ENCODE measurements at regions not wholly inside any gene's neighbourhood (a gene's known extent, or its start where the extent isn't known, plus 50 kb on each side); places are given as distances from the start of the nearest gene placed in this dataset.

DNA sequence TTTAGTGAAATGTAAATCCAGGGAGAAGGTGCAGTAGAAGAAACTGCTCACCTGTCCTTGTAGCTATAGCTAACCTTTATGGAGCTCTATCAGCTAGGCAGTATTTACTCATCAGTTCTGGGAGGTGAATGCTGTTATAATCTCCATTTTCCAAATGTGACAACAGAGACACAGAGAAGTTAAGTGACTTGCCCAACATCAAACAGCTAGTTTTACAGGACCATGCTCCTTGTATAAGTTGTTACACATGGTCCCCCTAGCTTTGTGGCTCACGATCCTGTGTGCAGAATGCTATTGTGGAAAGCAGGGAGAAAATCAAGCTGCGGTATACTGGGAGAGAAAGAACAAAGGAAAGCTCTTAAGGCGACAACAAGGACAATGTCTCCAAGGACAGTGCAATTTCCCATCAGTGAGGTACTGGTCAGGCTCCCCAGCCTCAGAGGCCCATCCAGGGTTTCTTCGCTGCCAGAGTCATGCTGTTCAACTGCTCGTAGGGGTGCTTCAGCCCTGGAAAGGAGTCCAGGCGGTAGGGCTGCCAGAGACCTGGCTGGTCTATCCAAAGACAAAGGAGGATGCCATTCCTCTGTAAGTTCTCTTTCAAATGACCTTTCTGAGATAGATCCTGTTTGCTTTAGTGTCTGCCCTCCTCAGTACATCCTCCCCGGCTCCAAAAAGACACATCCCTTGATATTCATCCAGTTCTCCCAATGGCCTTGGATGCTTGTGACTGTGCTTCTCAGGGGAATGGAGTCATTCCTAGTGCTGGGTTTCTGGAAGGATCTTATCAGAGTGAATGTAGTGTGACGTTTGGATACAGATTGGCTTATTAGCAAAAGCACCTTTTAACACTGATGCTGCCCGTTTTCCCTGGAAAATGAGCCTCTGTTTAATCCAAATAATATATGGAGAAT, 95.5 kb downstream of the ARF6 start:
- no peak for ATAC-seq
- no peak overlapping the region for H2AFZ ChIP-seq (ENCODE audit: low read depth, low read length, poor library complexity, severe bottlenecking)
- ChIA-PET CTCF (no interaction called here), RAD21 (ENCODE audit: low non-redundant PET in 1 of 2, low total read pairs in 2 of 2, uncharacterized antibody in 2 of 2, unreplicated experiment in 2 of 2) (no interaction called here), POLR2A (no interaction called here)
- H3K36me3 ChIP-seq (ENCODE audit: control insufficient read depth in 1 of 2, insufficient read depth in 2 of 2, low read length in 2 of 2): no peaks in the 10 kb centered on the region
- peaks cover 0 to 18% of the 10 kb centered on the region in 2 experiments; a peak in 2 of 4 replicates for H3K4me1 ChIP-seq (ENCODE audit: control insufficient read depth in 1 of 2, insufficient read depth in 2 of 2, low read length in 2 of 2)
- intact Hi-C loops (cut with micrococcal nuclease): no loop called here
- no TSS peak for BruUV-seq (replicated peaks)
- no peak overlapping the region for H3K4me3 ChIP-seq (replicated peaks in 1 of 2; ENCODE audit: low read depth in 1 of 2, low read length in 2 of 2)
- no peak overlapping the region for H3K27ac ChIP-seq (ENCODE audit: low read depth, low read length)
- TF ChIP-seq SP1 (IDR thresholded peaks at IDR 0.05; ENCODE audit: low read depth) (no peak), ZFX (IDR thresholded peaks at IDR 0.05) (no peak), ELF1 (IDR thresholded peaks at IDR 0.05; ENCODE audit: borderline replicate concordance, low read depth) (no peak), SIN3A (IDR thresholded peaks at IDR 0.05; ENCODE audit: low read depth) (no peak), POLR2A (IDR thresholded peaks at IDR 0.05; ENCODE audit: borderline replicate concordance, extremely low read depth, insufficient read depth, insufficient read length) (no peak), POLR2AphosphoS5 (IDR thresholded peaks at IDR 0.05; ENCODE audit: low read depth, low read length) (no peak), FOSL1 (IDR thresholded peaks at IDR 0.05; ENCODE audit: low read depth) (no peak), CEBPB (IDR thresholded peaks at IDR 0.05; ENCODE audit: low read depth) (no peak), EZH2 (IDR thresholded peaks at IDR 0.05) (no peak), SRF (IDR thresholded peaks at IDR 0.05; ENCODE audit: low read depth) (no peak), EZH2phosphoT487 (IDR thresholded peaks at IDR 0.05; ENCODE audit: borderline replicate concordance) (no peak)
- TF ChIP-seq, protein P1, sequence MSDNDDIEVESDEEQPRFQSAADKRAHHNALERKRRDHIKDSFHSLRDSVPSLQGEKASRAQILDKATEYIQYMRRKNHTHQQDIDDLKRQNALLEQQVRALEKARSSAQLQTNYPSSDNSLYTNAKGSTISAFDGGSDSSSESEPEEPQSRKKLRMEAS (IDR thresholded peaks at IDR 0.05): no peak
- TF ChIP-seq, protein P2, sequence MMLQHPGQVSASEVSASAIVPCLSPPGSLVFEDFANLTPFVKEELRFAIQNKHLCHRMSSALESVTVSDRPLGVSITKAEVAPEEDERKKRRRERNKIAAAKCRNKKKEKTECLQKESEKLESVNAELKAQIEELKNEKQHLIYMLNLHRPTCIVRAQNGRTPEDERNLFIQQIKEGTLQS (IDR thresholded peaks at IDR 0.05): no peak
- TF ChIP-seq, protein P3, sequence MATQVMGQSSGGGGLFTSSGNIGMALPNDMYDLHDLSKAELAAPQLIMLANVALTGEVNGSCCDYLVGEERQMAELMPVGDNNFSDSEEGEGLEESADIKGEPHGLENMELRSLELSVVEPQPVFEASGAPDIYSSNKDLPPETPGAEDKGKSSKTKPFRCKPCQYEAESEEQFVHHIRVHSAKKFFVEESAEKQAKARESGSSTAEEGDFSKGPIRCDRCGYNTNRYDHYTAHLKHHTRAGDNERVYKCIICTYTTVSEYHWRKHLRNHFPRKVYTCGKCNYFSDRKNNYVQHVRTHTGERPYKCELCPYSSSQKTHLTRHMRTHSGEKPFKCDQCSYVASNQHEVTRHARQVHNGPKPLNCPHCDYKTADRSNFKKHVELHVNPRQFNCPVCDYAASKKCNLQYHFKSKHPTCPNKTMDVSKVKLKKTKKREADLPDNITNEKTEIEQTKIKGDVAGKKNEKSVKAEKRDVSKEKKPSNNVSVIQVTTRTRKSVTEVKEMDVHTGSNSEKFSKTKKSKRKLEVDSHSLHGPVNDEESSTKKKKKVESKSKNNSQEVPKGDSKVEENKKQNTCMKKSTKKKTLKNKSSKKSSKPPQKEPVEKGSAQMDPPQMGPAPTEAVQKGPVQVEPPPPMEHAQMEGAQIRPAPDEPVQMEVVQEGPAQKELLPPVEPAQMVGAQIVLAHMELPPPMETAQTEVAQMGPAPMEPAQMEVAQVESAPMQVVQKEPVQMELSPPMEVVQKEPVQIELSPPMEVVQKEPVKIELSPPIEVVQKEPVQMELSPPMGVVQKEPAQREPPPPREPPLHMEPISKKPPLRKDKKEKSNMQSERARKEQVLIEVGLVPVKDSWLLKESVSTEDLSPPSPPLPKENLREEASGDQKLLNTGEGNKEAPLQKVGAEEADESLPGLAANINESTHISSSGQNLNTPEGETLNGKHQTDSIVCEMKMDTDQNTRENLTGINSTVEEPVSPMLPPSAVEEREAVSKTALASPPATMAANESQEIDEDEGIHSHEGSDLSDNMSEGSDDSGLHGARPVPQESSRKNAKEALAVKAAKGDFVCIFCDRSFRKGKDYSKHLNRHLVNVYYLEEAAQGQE (IDR thresholded peaks at IDR 0.05; ENCODE audit: low read depth): no peak
- no peak for DNase-seq (ENCODE audit: low read depth, low spot score)
- H3K9ac ChIP-seq (ENCODE audit: low read length): no peak overlapping the region
- no peaks in the 10 kb centered on the region for H3K9me2 ChIP-seq (ENCODE audit: insufficient read depth)
- no peaks in the 10 kb centered on the region for H3K9me3 ChIP-seq (ENCODE audit: control insufficient read depth in 1 of 2, insufficient read depth in 1 of 2, low read depth in 1 of 2, low read length in 2 of 2)
- H4K20me1 ChIP-seq (ENCODE audit: insufficient read depth): no peaks in the 10 kb centered on the region
- H3K79me2 ChIP-seq (ENCODE audit: insufficient read depth, low read length): no peaks in the 10 kb centered on the region
- H3K27me3 ChIP-seq (ENCODE audit: insufficient read depth, low read length): no peaks in the 10 kb centered on the region
- no peak overlapping the region for H3K4me2 ChIP-seq (ENCODE audit: low read length)
